ENCODE measurements at regions not wholly inside any gene's neighbourhood (a gene's known extent, or its start where the extent isn't known, plus 50 kb on each side); places are given as distances from the start of the nearest gene placed in this dataset.

GRCh38 chr18:38115201-38115600 lies 549.6 kb upstream of the CELF4 start:
- Histone ChIP-seq H3K27me3 (no peaks in the 10 kb centered on the region), H3K4me1 (no peaks in the 10 kb centered on the region), H3K4me2 (no peak overlapping the region), H4K20me1 (ENCODE audit: low read depth) (no peaks in the 10 kb centered on the region), H3K9me3 (ENCODE audit: low read depth) (no peaks in the 10 kb centered on the region), H3K36me3 (no peaks in the 10 kb centered on the region), H3K79me2 (ENCODE audit: low read depth) (no peaks in the 10 kb centered on the region), H3K9ac (no peak overlapping the region), H3K27ac (no peak overlapping the region), H3K4me3 (no peak overlapping the region), H3F3A (ENCODE audit: low read depth) (no peaks in the 10 kb centered on the region), H2AFZ (replicated peaks) (no peak overlapping the region)
- Mint-ChIP-seq H3K4me3 (no peak overlapping the region), H3K9me3 (peaks cover 3% of the 10 kb centered on the region), H3K36me3 (no peaks in the 10 kb centered on the region), H3K27ac (no peak overlapping the region), H3K4me1 (no peaks in the 10 kb centered on the region), H3K27me3 (ENCODE audit: insufficient read depth, low read depth) (peaks cover 2% of the 10 kb centered on the region)
- no peak for DNase-seq (ENCODE audit: low spot score)
- TF ChIP-seq EZH2 (IDR thresholded peaks at IDR 0.05) (no peak), EZH2phosphoT487 (IDR thresholded peaks at IDR 0.05) (no peak)
- TF ChIP-seq, protein P1, sequence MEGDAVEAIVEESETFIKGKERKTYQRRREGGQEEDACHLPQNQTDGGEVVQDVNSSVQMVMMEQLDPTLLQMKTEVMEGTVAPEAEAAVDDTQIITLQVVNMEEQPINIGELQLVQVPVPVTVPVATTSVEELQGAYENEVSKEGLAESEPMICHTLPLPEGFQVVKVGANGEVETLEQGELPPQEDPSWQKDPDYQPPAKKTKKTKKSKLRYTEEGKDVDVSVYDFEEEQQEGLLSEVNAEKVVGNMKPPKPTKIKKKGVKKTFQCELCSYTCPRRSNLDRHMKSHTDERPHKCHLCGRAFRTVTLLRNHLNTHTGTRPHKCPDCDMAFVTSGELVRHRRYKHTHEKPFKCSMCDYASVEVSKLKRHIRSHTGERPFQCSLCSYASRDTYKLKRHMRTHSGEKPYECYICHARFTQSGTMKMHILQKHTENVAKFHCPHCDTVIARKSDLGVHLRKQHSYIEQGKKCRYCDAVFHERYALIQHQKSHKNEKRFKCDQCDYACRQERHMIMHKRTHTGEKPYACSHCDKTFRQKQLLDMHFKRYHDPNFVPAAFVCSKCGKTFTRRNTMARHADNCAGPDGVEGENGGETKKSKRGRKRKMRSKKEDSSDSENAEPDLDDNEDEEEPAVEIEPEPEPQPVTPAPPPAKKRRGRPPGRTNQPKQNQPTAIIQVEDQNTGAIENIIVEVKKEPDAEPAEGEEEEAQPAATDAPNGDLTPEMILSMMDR (IDR thresholded peaks at IDR 0.05) = no peak

- Mint-ChIP-seq H3K36me3 (no peaks in the 10 kb centered on the region), H3K4me3 (no peak overlapping the region), H3K9me3 (no peaks in the 10 kb centered on the region), H3K27me3 (ENCODE audit: insufficient read depth, low read depth) (no peaks in the 10 kb centered on the region), H3K4me1 (no peaks in the 10 kb centered on the region), H3K27ac (no peak overlapping the region)
- Histone ChIP-seq H3K27me3 (no peaks in the 10 kb centered on the region), H3K27ac (no peak overlapping the region), H3K9me3 (ENCODE audit: low read depth) (no peaks in the 10 kb centered on the region), H3K4me1 (no peaks in the 10 kb centered on the region), H3K79me2 (ENCODE audit: low read depth) (no peaks in the 10 kb centered on the region), H3K4me3 (no peak overlapping the region), H4K20me1 (ENCODE audit: low read depth) (no peaks in the 10 kb centered on the region), H3K4me2 (no peak overlapping the region), H3F3A (ENCODE audit: low read depth) (no peaks in the 10 kb centered on the region), H2AFZ (replicated peaks) (no peak overlapping the region), H3K36me3 (no peaks in the 10 kb centered on the region), H3K9ac (no peak overlapping the region)
- TF ChIP-seq EZH2phosphoT487 (IDR thresholded peaks at IDR 0.05) (no peak), EZH2 (IDR thresholded peaks at IDR 0.05) (no peak)
- TF ChIP-seq, protein P1 (IDR thresholded peaks at IDR 0.05) = no peak
- DNase-seq (ENCODE audit: low spot score) = no peak
These were observed 521.9 kb upstream of the CELF4 start for GRCh38 chr18:38087538-38087937.

- Histone ChIP-seq H3K27me3 (no peaks in the 10 kb centered on the region), H3K79me2 (ENCODE audit: low read depth) (no peaks in the 10 kb centered on the region), H3K27ac (no peak overlapping the region), H2AFZ (replicated peaks) (no peak overlapping the region), H3K36me3 (no peaks in the 10 kb centered on the region), H3K4me2 (no peak overlapping the region), H4K20me1 (ENCODE audit: low read depth) (peaks cover 3% of the 10 kb centered on the region), H3F3A (ENCODE audit: low read depth) (no peaks in the 10 kb centered on the region), H3K9me3 (ENCODE audit: low read depth) (no peaks in the 10 kb centered on the region), H3K4me3 (no peak overlapping the region), H3K4me1 (no peaks in the 10 kb centered on the region), H3K9ac (no peak overlapping the region)
- peaks cover 2% of the 10 kb centered on the region for H3K27me3 Mint-ChIP-seq (ENCODE audit: insufficient read depth, low read depth)
- no peaks in the 10 kb centered on the region for H3K36me3 Mint-ChIP-seq
- DNase-seq (ENCODE audit: low spot score) = no peak
- H3K27ac Mint-ChIP-seq = no peak overlapping the region
- TF ChIP-seq EZH2phosphoT487 (IDR thresholded peaks at IDR 0.05) (no peak), EZH2 (IDR thresholded peaks at IDR 0.05) (no peak)
- TF ChIP-seq, protein P1 (IDR thresholded peaks at IDR 0.05) = no peak
- H3K9me3 Mint-ChIP-seq = no peaks in the 10 kb centered on the region
- no peak overlapping the region for H3K4me3 Mint-ChIP-seq
- H3K4me1 Mint-ChIP-seq = no peaks in the 10 kb centered on the region
These were observed 515.9 kb upstream of the CELF4 start for GRCh38 chr18:38081516-38081915.
